SK-N-MC (cell line): ENCODE measurements at regions not wholly inside any gene's neighbourhood (a gene's known extent, or its start where the extent isn't known, plus 50 kb on each side); places are given as distances from the start of the nearest gene placed in this dataset.

Experiments used
- EZH2 ChIP-seq: fragments of 200-600 bp; sonication (generic); IDR thresholded peaks from one replicate; pipeline ENCODE4 v1.6.1; 2017; ENCODE audit warnings: antibody characterized with exemption
- POLR2AphosphoS5 ChIP-seq: IDR thresholded peaks from 2 replicates; pipeline ENCODE4 v1.6.1; 2012; ENCODE audit warnings: mild to moderate bottlenecking, low read depth, low read length, borderline replicate concordance

DNA sequence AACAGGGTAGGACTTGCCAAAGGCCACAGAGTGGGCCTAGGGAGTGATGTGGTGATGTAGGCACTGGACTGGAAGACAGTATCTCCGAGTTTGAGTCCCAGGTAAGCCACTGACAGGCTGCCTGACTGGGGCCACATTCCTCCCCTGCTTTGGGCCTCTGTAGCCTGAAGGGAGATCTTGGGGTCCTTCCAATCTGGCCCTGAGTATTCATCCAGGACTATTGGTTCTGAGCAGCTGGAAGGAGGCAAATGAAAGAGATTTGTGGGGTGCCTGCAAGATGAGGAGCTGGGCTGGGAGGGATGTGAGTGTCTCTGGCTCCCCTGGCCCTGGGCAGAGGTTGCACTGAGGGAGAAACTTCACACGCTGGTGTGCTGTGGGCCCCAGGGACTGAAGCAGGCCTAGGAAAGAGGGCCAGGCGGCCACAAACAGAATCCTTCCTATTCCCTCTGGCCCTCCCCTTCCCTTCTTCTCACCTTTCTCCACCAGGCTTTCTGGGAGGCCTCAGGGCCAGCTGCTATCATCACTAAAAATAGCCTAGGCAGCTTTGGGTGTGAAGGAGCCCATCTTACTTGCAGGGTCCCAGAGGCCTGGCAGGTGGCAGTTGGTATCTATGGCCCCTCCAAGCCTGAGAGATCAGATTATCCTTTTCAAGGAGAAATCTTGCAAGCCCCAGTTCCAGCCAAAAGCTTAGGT, 70.1 kb downstream of the PJA1 start:
- TF ChIP-seq POLR2AphosphoS5 (no peak), EZH2 (no peak)
